Lower leg skin (tissue), 3 donors: ENCODE measurements at regions not wholly inside any gene's neighbourhood (a gene's known extent, or its start where the extent isn't known, plus 50 kb on each side); places are given as distances from the start of the nearest gene placed in this dataset.

Experiments
- POLR2A ChIP-seq, 2 donors: fragments of 450-650 bp; IDR thresholded peaks; one replicate each; pipeline ENCODE4 v1.6.1; 2016 to 2017; ENCODE audit warnings: antibody characterized with exemption in 2 of 2, mild to moderate bottlenecking in 1 of 2, moderate library complexity in 1 of 2
- TF ChIP-seq, protein P1 (sequence below), 3 donors: fragments of 450-650 bp; IDR thresholded peaks; one replicate each; pipeline ENCODE4 v1.5.1; 2016; ENCODE audit warnings: antibody characterized with exemption in 3 of 3, mild to moderate bottlenecking in 3 of 3, moderate library complexity in 2 of 3

DNA sequence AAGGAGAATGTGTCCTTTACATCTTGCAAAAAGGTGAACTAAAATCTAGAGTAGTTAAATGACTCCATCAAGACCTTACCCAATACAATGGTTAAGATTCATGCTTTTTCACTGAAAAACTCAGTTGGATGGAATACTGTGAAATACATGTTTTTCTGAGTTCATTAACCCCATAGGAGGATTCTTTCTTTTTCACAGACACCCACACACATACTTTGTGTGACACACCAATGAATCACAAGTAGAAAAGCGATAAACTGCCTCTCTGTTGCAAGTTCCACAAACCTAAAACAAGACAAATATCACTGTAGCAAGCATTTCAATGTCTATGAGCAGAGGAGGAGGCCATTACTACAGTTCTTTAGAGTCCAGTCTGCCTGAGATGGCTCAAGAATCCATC lies 258.8 kb upstream of the CDH5 start:
- TF ChIP-seq, protein P1, sequence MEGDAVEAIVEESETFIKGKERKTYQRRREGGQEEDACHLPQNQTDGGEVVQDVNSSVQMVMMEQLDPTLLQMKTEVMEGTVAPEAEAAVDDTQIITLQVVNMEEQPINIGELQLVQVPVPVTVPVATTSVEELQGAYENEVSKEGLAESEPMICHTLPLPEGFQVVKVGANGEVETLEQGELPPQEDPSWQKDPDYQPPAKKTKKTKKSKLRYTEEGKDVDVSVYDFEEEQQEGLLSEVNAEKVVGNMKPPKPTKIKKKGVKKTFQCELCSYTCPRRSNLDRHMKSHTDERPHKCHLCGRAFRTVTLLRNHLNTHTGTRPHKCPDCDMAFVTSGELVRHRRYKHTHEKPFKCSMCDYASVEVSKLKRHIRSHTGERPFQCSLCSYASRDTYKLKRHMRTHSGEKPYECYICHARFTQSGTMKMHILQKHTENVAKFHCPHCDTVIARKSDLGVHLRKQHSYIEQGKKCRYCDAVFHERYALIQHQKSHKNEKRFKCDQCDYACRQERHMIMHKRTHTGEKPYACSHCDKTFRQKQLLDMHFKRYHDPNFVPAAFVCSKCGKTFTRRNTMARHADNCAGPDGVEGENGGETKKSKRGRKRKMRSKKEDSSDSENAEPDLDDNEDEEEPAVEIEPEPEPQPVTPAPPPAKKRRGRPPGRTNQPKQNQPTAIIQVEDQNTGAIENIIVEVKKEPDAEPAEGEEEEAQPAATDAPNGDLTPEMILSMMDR (IDR thresholded peaks at IDR 0.05), result no peak
- TF ChIP-seq POLR2A (IDR thresholded peaks at IDR 0.05), result no peak
